Endothelial cell of umbilical vein (primary cell): ENCODE measurements at regions not wholly inside any gene's neighbourhood (a gene's known extent, or its start where the extent isn't known, plus 50 kb on each side); places are given as distances from the start of the nearest gene placed in this dataset.

Experiments
- BruUV-seq: library from RNA; stranded (reverse); fragments of 400-500 nt; replicated peaks from 2 replicates; lab custom pipeline; 2021; lab: Mats Ljungman, UMichigan
- CTCF ChIA-PET: fragments of 300-600, 350-600 bp; sonication (Branson Sonifier 250); formaldehyde crosslinking; loops from one replicate; lab custom pipeline; 2021; ENCODE audit warnings: antibody characterized with exemption, inconsistent platforms; lab: Charles Lee
- POLR2A ChIA-PET: fragments of 300-600, 350-600 bp; sonication (Branson Sonifier 250); formaldehyde crosslinking; loops from one replicate; lab custom pipeline; 2021; ENCODE audit warnings: antibody characterized with exemption, inconsistent platforms; lab: Charles Lee
- DNase-seq: peaks from one replicate; pipeline ENCODE4 v3.0.0-alpha.2; 2011; ENCODE audit warnings: low read depth, low spot score
- FAIRE-seq: peaks from 2 replicates; lab custom pipeline; 2011; peaks lifted over from hg19 to GRCh38; lab: Jason Lieb, UNC
- H2AFZ ChIP-seq: 2 replicates; pipeline ENCODE4 v1.6.0; 2012; ENCODE audit warnings: low read depth, low read length, control low read depth, inconsistent platforms
- H3K27ac ChIP-seq: 2 replicates; pipeline ENCODE4 v1.5.1; 2011; ENCODE audit warnings: low read depth, mild to moderate bottlenecking, control low read depth, low read length, moderate library complexity; ENCODE audit not compliant: insufficient read depth
- H3K27me3 ChIP-seq, 2 experiments: 2 replicates each; pipeline versions ENCODE4 v1.6.0 to v1.6.1; 2011; ENCODE audit warnings: low read length in 2 of 2, mixed read lengths in 1 of 2; ENCODE audit not compliant: control insufficient read depth in 2 of 2, insufficient read depth in 2 of 2
- H3K36me3 ChIP-seq, 2 experiments: 2 replicates in 1 of 2; 3 replicates in 1 of 2; pipeline ENCODE4 v1.5.1; 2011; ENCODE audit warnings: low read length in 2 of 2, mild to moderate bottlenecking in 1 of 2, moderate library complexity in 1 of 2; ENCODE audit not compliant: control insufficient read depth in 2 of 2, insufficient read depth in 2 of 2; ENCODE audit errors: extremely low read depth in 1 of 2
- H3K4me1 ChIP-seq: 3 replicates; pipeline ENCODE4 v1.5.1; 2011; ENCODE audit warnings: mild to moderate bottlenecking, low read length; ENCODE audit not compliant: control insufficient read depth, insufficient read depth; ENCODE audit errors: extremely low read depth
- H3K4me2 ChIP-seq: 2 replicates; pipeline ENCODE4 v1.6.1; 2011; ENCODE audit warnings: low read length, control low read depth, mixed read lengths; ENCODE audit not compliant: insufficient read depth
- H3K4me3 ChIP-seq, 3 experiments: fragments of 200-600 bp in 1 of 3; sonication (generic), shearing (Covaris generic) in 1 of 3; replicated peaks in 1 of 3; 2 replicates each; pipeline ENCODE4 v1.5.1; 2011 to 2016; ENCODE audit warnings: control low read depth in 3 of 3, low read length in 3 of 3, mild to moderate bottlenecking in 2 of 3, inconsistent platforms in 1 of 3, low read depth in 1 of 3, moderate library complexity in 1 of 3; ENCODE audit not compliant: insufficient read depth in 1 of 3
- H3K79me2 ChIP-seq: 2 replicates; pipeline ENCODE4 v1.6.0; 2012; ENCODE audit warnings: low read length, inconsistent platforms; ENCODE audit not compliant: control insufficient read depth, insufficient read depth
- H3K9ac ChIP-seq: replicated peaks from 2 replicates; pipeline ENCODE3; 2011; ENCODE audit warnings: low read length, control low read depth; ENCODE audit not compliant: insufficient read depth; ENCODE audit errors: extremely low read depth
- H3K9me1 ChIP-seq: replicated peaks from 3 replicates; pipeline ENCODE4 v1.6.0; 2011; ENCODE audit warnings: mild to moderate bottlenecking, low read length; ENCODE audit not compliant: control insufficient read depth, insufficient read depth; ENCODE audit errors: extremely low read depth
- H3K9me3 ChIP-seq: replicated peaks from 2 replicates; pipeline ENCODE4 v1.5.1; 2012; ENCODE audit warnings: low read length, inconsistent platforms; ENCODE audit not compliant: control insufficient read depth, insufficient read depth
- H4K20me1 ChIP-seq: replicated peaks from 2 replicates; pipeline ENCODE3; 2011; ENCODE audit warnings: mild to moderate bottlenecking, low read length; ENCODE audit not compliant: control insufficient read depth, insufficient read depth; ENCODE audit errors: extremely low read depth
- CTCF ChIP-seq, 2 donors: IDR thresholded peaks; 1 replicate in 1 of 2; 2 replicates in 1 of 2; pipeline ENCODE4 v1.5.1; 2011; ENCODE audit warnings: low read length in 2 of 2, mild to moderate bottlenecking in 2 of 2, moderate library complexity in 2 of 2, control low read depth in 1 of 2, inconsistent platforms in 1 of 2, low read depth in 1 of 2; ENCODE audit not compliant: insufficient read depth in 1 of 2; ENCODE audit errors: extremely low read depth in 1 of 2
- EZH2 ChIP-seq: IDR thresholded peaks from 2 replicates; pipeline ENCODE4 v1.6.1; 2012; ENCODE audit warnings: borderline replicate concordance, low read depth, mild to moderate bottlenecking, moderate library complexity, low read length, inconsistent platforms; ENCODE audit not compliant: severe bottlenecking
- FOS ChIP-seq: IDR thresholded peaks from 2 replicates; pipeline ENCODE4 v1.6.1; 2011; ENCODE audit warnings: mild to moderate bottlenecking, low read length, moderate library complexity, borderline replicate concordance; ENCODE audit not compliant: insufficient read depth
- GATA2 ChIP-seq: IDR thresholded peaks from 2 replicates; pipeline ENCODE4 v1.7.0; 2011; ENCODE audit warnings: low read depth, mild to moderate bottlenecking, moderate library complexity, mixed read lengths, low read length; ENCODE audit not compliant: insufficient read length, insufficient read depth
- JUN ChIP-seq: IDR thresholded peaks from 2 replicates; pipeline ENCODE4 v1.6.1; 2011; ENCODE audit warnings: borderline replicate concordance, low read depth; ENCODE audit not compliant: insufficient read length, insufficient read depth
- MYC ChIP-seq: IDR thresholded peaks from one replicate; pipeline ENCODE4 v1.6.1; 2011; ENCODE audit warnings: mild to moderate bottlenecking, low read depth, low read length
- POLR2A ChIP-seq: IDR thresholded peaks from 2 replicates; pipeline ENCODE4 v1.6.1; 2012; ENCODE audit warnings: low read depth, mild to moderate bottlenecking, control low read depth, low read length
- POLR2AphosphoS5 ChIP-seq: IDR thresholded peaks from 2 replicates; pipeline ENCODE4 v1.6.1; 2012; ENCODE audit warnings: low read depth, mild to moderate bottlenecking, control low read depth, low read length, moderate library complexity; ENCODE audit not compliant: insufficient read depth
- dilution Hi-C: fragments of 300-500 bp; cut with MboI; formaldehyde crosslinking; loops from one replicate; pipeline ENCODE4 v1.15.0; 2019; ENCODE audit warnings: low sequenced_read_pairs; ENCODE audit not compliant: extremely low pct_ligation_motif_present
- intact Hi-C: fragments of 100-400 bp; cut with micrococcal nuclease; formaldehyde crosslinking; loops from one replicate; pipeline ENCODE4 v1.10.0; 2022
- TF ChIP-seq, protein P1 (sequence below): IDR thresholded peaks from 2 replicates; pipeline ENCODE4 v1.6.1; 2011; ENCODE audit not compliant: insufficient read depth, insufficient read length

DNA sequence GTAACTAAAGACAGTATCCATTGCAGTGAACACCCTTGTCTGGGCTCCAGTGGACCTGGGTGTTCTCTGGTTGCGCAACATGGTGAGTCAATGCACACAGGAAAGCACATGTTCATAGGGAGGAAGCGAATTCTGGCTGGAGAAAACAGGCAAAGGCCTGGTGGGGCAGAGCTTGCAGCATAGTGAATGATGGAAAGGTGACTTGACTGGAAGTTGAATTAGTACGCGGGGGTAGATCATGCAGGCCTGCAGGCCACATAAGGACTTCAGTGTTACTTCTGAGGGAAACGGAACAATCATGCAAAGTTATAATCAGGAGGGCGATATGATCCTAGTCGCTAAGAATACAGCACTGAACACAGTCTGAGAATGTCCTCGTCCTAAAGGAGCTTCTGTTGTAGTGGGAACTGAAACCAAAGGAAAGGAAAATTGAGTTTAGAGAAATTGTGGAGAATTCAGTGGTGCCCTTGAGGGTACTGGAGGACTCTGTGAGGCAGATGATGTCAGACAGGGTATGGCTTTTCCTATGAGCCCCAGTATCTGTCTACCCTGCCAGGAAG, 71.9 kb upstream of the RANBP3L start:
- Histone ChIP-seq H3K4me3 (no peak overlapping the region), H3K36me3 (no peaks in the 10 kb centered on the region), H3K27me3 (no peaks in the 10 kb centered on the region), H3K4me1 (no peaks in the 10 kb centered on the region), H3K79me2 (no peaks in the 10 kb centered on the region), H3K9me1 (no peaks in the 10 kb centered on the region), H3K27ac (no peak overlapping the region), H3K4me2 (no peak overlapping the region), H3K9me3 (no peaks in the 10 kb centered on the region), H3K9ac (no peak overlapping the region), H4K20me1 (no peaks in the 10 kb centered on the region), H2AFZ (no peak overlapping the region)
- intact Hi-C loops = no loop called here
- ChIA-PET POLR2A (no interaction called here), CTCF (no interaction called here)
- TF ChIP-seq MYC = no peak
- TF ChIP-seq GATA2 = no peak
- no peak for TF ChIP-seq POLR2A
- no peak for TF ChIP-seq JUN
- TF ChIP-seq, protein P1, sequence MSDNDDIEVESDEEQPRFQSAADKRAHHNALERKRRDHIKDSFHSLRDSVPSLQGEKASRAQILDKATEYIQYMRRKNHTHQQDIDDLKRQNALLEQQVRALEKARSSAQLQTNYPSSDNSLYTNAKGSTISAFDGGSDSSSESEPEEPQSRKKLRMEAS = no peak
- TF ChIP-seq EZH2 = no peak
- TF ChIP-seq POLR2AphosphoS5 = no peak
- TF ChIP-seq FOS = no peak
- no peak for TF ChIP-seq CTCF (IDR thresholded peaks at IDR 0.05; ENCODE audit: extremely low read depth in 1 of 2, insufficient read depth in 1 of 2, low read depth in 1 of 2, low read length in 2 of 2)
- no TSS peak for BruUV-seq
- dilution Hi-C loops = no loop called here
- FAIRE-seq = no peak
- DNase-seq = no peak
